ENCODE measurements at regions not wholly inside any gene's neighbourhood (a gene's known extent, or its start where the extent isn't known, plus 50 kb on each side); places are given as distances from the start of the nearest gene placed in this dataset.

GRCh38 chr6:30801950-30802349 is 57.6 kb upstream of the IER3 start:
- TF ChIP-seq CTCF (optimal IDR thresholded peaks at IDR 0.05 in 1 of 3, IDR thresholded peaks at IDR 0.05 in 1 of 3, conservative IDR thresholded peaks at IDR 0.05 in 1 of 3; ENCODE audit: extremely low read depth in 1 of 3, insufficient read depth in 2 of 3, low read length in 3 of 3) = no peak
- no peak for TF ChIP-seq EZH2 (IDR thresholded peaks at IDR 0.05; ENCODE audit: low read length)
- dilution Hi-C loops (cut with MboI; ENCODE audit: extremely low pct_ligation_motif_present, low sequenced_read_pairs) = no loop called here

GRCh38 chr6:30800871-30801270 is 56.5 kb upstream of the IER3 start:
- dilution Hi-C loops (cut with MboI; ENCODE audit: extremely low pct_ligation_motif_present, low sequenced_read_pairs) = no loop called here

More at GRCh38 chr6:30801950-30802349, 57.6 kb upstream of the IER3 start:
- no peaks in the 10 kb centered on the region for H3K36me3 ChIP-seq (ENCODE audit: control insufficient read depth in 2 of 2, extremely low read depth in 1 of 2, insufficient read depth in 2 of 2, low read length in 2 of 2)
- DNase-seq (ENCODE audit: low read depth, low spot score) (no peak), FAIRE-seq (no peak)
- H3K4me3 ChIP-seq (ENCODE audit: control insufficient read depth in 2 of 3, extremely low read depth in 1 of 3, insufficient read depth in 2 of 3, low read depth in 1 of 3, low read length in 3 of 3) = no peak overlapping the region
- H3K9me3 ChIP-seq (ENCODE audit: control insufficient read depth, low read depth, low read length) = no peaks in the 10 kb centered on the region
- no peak overlapping the region for H2AFZ ChIP-seq (ENCODE audit: control insufficient read depth, low read length)
- no peaks in the 10 kb centered on the region for H4K20me1 ChIP-seq (ENCODE audit: control insufficient read depth, extremely low read depth, insufficient read depth, low read length)
- no peaks in the 10 kb centered on the region for H3K79me2 ChIP-seq (ENCODE audit: control insufficient read depth, insufficient read depth, low read length)
- H3K27ac ChIP-seq (ENCODE audit: control insufficient read depth, insufficient read depth, low read length) = no peak overlapping the region
- no peaks in the 10 kb centered on the region for H3K9me1 ChIP-seq (ENCODE audit: control insufficient read depth, extremely low read depth, insufficient read depth, low read length)
- peaks cover 4% of the 10 kb centered on the region for H3K4me1 ChIP-seq (ENCODE audit: control insufficient read depth, extremely low read depth, insufficient read depth, low read length)
- H3K9ac ChIP-seq (ENCODE audit: control insufficient read depth, extremely low read depth, insufficient read depth, low read length) = no peak overlapping the region
- no peak overlapping the region for H3K4me2 ChIP-seq (ENCODE audit: control insufficient read depth, extremely low read depth, insufficient read depth, low read depth, low read length)
- H3K27me3 ChIP-seq (ENCODE audit: control insufficient read depth, extremely low read depth, insufficient read depth, low read length) = no peaks in the 10 kb centered on the region

More at GRCh38 chr6:30800871-30801270, 56.5 kb upstream of the IER3 start:
- no peaks in the 10 kb centered on the region for H3K27me3 ChIP-seq (ENCODE audit: control insufficient read depth, extremely low read depth, insufficient read depth, low read length)
- H3K4me3 ChIP-seq (ENCODE audit: control insufficient read depth in 2 of 3, extremely low read depth in 1 of 3, insufficient read depth in 2 of 3, low read depth in 1 of 3, low read length in 3 of 3) = no peak overlapping the region
- TF ChIP-seq EZH2 (IDR thresholded peaks at IDR 0.05; ENCODE audit: low read length) = no peak
- TF ChIP-seq CTCF (optimal IDR thresholded peaks at IDR 0.05 in 1 of 3, IDR thresholded peaks at IDR 0.05 in 1 of 3, conservative IDR thresholded peaks at IDR 0.05 in 1 of 3; ENCODE audit: extremely low read depth in 1 of 3, insufficient read depth in 2 of 3, low read length in 3 of 3) = no peak
- no peaks in the 10 kb centered on the region for H3K9me3 ChIP-seq (ENCODE audit: control insufficient read depth, low read depth, low read length)
- H3K4me2 ChIP-seq (ENCODE audit: control insufficient read depth, extremely low read depth, insufficient read depth, low read depth, low read length) = no peak overlapping the region
- no peak overlapping the region for H2AFZ ChIP-seq (ENCODE audit: control insufficient read depth, low read length)
- no peak overlapping the region for H3K9ac ChIP-seq (ENCODE audit: control insufficient read depth, extremely low read depth, insufficient read depth, low read length)
- no peak overlapping the region for H3K27ac ChIP-seq (ENCODE audit: control insufficient read depth, insufficient read depth, low read length)
- DNase-seq (ENCODE audit: low read depth, low spot score) (no peak), FAIRE-seq (no peak)
- no peaks in the 10 kb centered on the region for H3K79me2 ChIP-seq (ENCODE audit: control insufficient read depth, insufficient read depth, low read length)
- H4K20me1 ChIP-seq (ENCODE audit: control insufficient read depth, extremely low read depth, insufficient read depth, low read length) = no peaks in the 10 kb centered on the region
- H3K9me1 ChIP-seq (ENCODE audit: control insufficient read depth, extremely low read depth, insufficient read depth, low read length) = no peaks in the 10 kb centered on the region
- peaks cover 9% of the 10 kb centered on the region for H3K4me1 ChIP-seq (ENCODE audit: control insufficient read depth, extremely low read depth, insufficient read depth, low read length)
- no peaks in the 10 kb centered on the region for H3K36me3 ChIP-seq (ENCODE audit: control insufficient read depth in 2 of 2, extremely low read depth in 1 of 2, insufficient read depth in 2 of 2, low read length in 2 of 2)

Data from keratinocyte (primary cell).